Mammary epithelial cell (primary cell): ENCODE measurements at regions not wholly inside any gene's neighbourhood (a gene's known extent, or its start where the extent isn't known, plus 50 kb on each side); places are given as distances from the start of the nearest gene placed in this dataset.

Source experiments
- CTCF ChIP-seq, 2 donors: IDR thresholded peaks in 1 of 2; conservative IDR thresholded peaks in 1 of 2; 2 replicates each; pipeline ENCODE4 v1.5.1; 2011 to 2012; ENCODE audit warnings: inconsistent platforms in 2 of 2, low read length in 2 of 2, mild to moderate bottlenecking in 2 of 2, control low read depth in 1 of 2, low read depth in 1 of 2; ENCODE audit not compliant: insufficient read depth in 1 of 2; ENCODE audit errors: extremely low read depth in 1 of 2
- EZH2 ChIP-seq: IDR thresholded peaks from 2 replicates; pipeline ENCODE4 v1.6.1; 2012; ENCODE audit warnings: low read length, inconsistent platforms, borderline replicate concordance

- no peak for TF ChIP-seq CTCF (conservative IDR thresholded peaks at IDR 0.05 in 1 of 2, IDR thresholded peaks at IDR 0.05 in 1 of 2; ENCODE audit: extremely low read depth in 1 of 2, insufficient read depth in 1 of 2, low read depth in 1 of 2, low read length in 2 of 2)
- no peak for TF ChIP-seq EZH2
These were observed 713.7 kb downstream of the ADCYAP1 start for GRCh38 chr18:1618364-1618763.
